NCI-H226 (cell line): ENCODE measurements at regions not wholly inside any gene's neighbourhood (a gene's known extent, or its start where the extent isn't known, plus 50 kb on each side); places are given as distances from the start of the nearest gene placed in this dataset.

ENCODE experiments used
- DNase-seq: peaks from one replicate; pipeline ENCODE4 v3.0.0-alpha.2; 2015

DNA sequence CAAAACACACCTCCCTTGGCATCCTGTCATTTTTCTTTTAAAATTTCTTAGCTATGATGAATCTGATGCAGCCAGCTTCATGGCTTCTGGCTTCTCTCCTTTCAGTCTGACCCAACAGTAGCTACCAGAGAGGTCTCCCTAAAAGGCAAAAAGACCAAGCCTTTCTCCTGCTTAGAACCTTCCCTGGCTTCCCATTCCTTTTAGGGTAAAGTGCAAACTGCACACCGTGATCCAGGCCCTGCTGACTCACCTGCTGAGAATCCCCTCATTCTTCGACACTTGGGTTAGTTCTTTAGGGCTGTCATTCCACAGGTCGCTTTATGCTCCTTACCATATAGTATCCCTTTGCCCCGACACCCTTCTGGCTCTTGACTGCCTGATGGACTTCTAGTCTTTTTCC, 362.4 kb downstream of the MIAT start:
- no peak for DNase-seq

DNA sequence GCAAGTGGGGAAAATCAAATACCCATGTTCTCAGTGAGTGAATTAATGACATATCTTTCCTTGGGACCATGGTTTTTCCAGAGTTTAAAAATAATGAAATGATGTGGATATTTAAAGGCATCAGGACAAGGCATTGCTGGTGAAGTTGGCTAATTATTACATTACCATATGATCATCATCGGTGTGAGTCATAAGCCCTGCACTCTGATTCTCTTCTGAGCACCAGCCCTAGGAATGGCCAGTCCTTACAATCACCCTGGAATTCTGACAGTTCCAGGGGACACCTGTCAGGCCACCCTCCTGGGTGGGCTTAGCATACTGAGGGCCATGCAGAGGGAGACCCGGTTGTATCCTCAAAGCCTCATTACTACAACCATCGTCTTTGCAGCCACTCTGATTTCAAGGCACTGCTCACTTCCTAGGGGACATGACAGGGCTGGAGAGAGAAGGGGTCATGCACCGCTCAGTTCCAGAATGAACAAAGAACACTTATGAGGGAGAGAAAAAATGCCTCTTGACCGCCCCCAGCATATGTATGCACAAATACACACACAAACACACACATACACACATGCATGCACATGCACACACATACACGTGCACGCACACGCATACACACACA, 365.0 kb downstream of the MIAT start:
- DNase-seq: no peak

DNA sequence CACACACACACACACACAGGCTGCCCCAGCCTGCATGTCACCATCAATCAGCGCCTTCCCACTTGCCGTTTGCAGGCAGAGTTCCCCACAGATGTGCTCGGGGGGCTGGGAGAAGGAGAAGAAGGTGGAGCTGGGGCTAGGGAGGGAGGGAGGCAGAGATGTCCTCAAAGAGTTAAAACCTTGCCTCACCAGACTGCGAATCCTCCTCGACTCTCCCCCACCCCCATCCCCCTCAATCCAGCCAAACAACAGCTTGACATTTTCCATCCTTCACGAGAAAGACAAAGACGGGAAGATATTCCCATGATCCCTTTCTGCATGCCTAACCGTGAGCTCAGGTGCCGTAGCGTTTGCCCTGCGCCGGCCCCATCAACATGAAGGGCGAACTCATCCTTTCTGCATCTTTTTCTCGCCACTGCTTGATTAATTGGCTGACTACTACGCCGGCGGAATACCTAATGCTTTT, 365.5 kb downstream of the MIAT start:
- DNase-seq: no peak

DNA sequence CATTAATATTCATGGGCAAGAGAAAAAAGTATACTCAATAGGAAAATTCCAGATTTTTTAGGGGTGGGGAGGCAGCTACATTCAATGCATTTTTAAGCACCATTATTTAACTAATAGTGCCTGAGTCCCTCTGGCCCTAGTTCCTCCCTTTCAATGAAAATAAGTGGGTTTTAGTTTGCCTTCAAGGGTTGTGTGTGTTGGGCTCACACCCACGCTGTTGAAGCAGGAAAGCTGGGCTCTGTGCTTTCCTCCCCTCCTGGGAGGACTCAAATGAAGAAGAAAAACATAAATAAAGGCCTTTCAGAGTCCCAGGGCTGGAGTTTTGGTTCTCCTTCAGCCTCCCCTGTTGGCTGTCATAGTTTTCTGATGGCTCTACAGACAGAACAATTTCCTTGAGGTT, 366.2 kb downstream of the MIAT start:
- DNase-seq: no peak

DNA sequence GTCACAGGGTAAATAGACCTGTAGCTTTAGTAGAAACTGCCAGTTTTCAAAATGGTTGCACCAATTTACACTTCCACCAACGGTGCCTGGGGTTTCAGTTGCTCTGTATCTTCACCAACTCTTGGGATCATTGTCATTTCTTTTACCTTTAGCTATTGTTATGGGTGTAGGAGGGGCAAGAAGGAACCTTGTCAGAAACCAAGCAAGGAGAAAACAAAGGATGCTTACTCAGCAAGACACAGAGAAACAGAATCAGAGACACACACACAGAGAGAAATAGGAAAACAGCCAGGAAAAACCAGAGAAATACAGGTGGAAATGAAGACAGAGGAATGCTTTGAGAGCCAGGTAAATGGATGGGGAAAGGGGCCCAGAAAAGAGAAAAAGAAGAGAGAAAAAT, 367.6 kb downstream of the MIAT start:
- no peak for DNase-seq

DNA sequence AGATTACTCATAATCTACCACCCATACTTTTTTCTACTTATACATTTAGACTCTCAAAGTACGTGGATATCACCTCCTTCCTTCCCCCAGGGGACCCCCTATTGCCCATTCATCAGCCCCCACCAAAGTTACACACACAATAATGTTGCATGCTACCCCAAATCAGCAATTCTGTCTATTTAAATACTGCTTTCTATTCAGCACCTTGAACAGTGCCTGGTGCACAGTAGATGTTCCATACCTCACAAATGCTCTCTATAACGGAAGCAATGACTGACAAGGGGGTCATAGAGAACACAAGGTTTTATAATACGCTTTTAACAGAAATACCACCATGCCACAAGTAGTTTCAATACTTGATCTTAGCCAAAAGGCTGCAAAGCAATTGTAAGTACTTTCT, 370.7 kb downstream of the MIAT start:
- DNase-seq: no peak

DNA sequence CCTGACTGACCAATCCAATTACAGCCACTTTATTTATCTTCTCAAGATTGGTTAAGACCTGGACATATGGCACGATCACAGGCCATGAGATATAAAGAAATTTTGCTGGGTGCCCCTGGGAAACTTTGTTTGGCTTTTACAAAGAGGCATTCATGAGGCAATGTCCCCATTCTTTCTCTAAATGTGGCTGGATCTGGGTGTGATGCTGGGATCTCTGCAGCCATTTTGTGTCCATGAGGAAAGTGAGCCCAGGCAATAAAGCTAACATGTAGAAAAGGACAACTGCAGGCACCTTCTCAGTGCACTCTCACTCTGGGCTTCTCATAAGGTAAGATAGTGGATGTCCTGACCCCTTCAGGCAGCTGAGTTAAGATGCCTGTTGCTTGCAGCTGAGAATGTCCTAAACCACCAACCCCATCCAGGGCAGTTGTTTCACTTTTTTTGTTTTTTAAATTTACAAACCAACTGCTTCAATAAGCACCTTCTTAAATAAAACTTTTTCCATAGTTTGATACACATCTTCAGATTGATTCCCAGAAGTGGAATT, 372.3 kb downstream of the MIAT start:
- no peak for DNase-seq

DNA sequence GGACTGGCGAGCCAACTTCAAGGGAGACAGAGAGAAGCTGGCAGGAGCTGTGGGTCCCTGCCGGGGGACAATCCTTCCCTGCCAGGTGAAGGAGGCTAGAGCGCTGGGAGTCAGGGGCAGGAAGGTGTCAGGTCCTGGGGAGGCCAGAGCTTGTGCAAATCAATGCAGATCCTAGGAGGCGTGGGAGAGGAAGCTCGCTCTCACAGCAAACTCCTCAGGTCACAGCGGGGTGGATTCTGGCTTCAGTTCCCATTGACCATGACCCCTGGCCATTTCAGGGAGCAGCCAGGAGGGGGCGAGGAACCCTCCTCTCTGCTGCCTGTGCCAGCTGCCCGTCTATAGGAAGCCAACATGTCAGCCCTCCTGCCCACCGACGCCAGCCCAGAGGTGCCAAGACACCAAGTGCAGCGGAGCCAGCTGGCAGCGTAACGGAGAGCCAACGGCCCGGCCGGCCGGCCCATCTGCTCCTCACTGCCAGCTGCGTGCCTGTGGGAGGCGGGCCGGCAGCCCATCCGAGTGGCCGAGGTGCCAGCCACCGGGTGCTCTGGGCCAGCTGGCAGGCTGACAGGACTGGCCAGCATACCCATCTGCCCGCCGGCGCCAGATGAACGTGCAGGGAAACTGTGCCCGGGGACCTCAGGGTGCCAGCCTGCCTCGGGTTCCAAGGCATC, 374.8 kb downstream of the MIAT start:
- no peak for DNase-seq

DNA sequence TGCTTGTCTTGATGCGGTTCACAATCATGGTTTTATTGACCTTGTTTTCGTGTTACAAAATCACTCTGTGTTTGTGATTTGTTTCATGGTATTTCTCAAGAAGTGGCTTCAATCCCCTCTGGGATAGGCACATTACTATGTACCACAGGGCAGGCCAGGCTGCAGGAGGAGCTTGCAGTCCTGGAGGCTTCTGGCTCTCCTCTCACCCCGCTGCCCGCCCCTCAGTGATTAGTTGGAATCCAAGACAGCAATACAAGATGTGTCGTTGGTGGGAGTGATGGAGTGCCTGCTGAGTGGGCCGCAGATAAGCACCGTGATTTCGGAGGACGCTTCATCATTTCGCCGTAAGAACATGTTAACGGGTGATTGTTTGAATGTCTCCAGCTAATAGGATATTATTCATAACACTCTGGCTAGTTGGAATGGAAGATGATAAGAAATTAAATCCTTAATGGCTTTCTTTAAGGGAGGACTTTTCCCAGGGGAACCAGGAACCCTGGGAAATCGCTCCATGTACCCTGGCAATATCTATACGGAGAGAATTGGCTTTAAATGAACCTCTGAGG, 384.4 kb downstream of the MIAT start:
- no peak for DNase-seq

DNA sequence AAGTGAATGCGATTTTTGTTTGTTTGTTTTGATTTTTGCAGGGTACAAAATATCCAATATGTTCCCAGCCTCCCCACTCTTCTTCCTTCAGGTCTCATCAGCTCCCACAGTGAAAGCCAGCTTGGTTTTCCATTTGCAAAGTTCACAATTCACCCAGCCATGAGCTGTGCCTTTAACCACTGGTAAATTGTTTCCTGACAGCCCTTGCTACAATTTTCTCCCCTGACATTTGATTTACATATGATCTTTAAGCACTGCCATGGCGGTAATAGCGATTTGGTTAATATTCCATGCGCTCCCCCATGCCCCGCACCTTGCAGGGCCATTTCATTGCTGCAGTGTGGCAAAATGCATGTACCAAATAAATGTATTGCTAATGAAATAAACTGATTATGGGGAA, 385.9 kb downstream of the MIAT start:
- no peak for DNase-seq

DNA sequence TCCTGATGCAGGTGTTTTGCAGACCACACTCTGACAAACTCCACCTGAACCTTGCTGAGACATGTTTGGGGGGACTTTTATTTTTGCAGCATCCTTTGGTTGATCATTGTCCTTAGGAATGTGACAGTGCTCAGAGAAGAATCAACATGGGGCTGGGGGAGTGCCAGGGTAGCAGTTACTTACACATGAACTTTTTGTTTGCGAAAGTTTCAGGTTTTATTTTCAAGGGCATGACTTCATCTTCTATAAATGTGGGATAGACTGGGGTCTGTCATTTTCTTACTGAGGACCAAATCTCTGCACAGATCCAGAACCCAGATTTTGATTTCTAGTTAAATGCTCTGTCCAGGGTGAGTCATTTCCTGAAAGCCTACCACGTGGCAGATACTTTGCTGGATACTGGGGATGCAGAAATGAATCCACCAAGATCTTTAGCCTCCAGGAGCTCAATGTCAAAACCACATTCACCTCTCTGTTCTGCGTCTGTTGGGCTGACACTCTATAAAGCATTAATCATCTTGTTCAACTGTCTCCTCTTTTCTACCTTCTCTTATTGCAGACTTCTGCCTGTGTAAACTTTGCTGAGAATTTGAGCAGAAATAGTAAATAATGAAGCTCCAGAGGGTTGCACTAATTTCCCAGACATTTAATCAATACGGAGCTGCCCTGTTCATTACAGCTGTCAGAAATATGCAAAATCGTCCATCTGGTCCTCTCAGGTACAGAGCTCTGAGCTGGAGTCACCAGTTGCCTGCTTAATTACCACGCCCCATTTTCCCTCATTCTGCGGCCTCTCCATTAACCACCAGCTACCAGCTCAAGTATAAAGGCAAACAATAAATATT, 387.9 kb downstream of the MIAT start:
- DNase-seq: peak; percentile 52

DNA sequence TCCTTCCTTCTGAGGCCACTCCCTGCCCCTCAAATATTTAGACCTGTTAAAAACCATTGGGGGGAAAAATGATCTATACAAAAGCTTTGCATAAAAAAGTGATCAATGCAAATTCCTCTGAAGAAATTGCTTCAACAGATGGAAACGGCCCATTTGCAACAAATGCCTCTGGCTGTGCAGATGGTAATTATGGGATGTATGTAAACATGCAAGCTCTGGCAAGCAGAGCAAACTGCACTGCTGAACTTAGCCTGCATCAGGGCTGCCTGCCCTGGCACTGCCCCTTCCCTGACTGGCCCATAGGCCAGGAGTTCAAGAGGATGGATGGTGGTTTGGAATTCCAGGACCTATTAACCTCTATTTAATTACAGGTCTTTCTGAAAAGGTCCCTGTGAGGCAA, 388.7 kb downstream of the MIAT start:
- no peak for DNase-seq

DNA sequence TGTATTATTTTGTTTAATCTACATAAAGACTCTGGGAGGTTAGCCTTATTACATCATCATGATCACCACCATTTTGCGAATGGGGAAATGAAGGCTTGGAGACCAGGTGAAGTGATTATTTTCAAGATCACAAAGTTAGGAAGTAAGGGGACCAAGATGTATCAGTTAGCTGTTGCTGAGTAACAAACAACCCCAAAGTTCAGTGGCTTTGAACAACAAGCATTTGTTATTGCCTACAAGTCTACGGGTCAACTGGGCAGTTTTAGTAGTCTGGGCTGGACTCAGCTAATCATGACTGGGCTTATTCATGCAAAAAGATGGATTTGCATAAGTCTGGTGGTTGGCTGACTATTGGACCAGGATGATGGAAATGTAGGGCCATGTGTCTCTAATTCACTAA, 389.2 kb downstream of the MIAT start:
- DNase-seq: no peak

DNA sequence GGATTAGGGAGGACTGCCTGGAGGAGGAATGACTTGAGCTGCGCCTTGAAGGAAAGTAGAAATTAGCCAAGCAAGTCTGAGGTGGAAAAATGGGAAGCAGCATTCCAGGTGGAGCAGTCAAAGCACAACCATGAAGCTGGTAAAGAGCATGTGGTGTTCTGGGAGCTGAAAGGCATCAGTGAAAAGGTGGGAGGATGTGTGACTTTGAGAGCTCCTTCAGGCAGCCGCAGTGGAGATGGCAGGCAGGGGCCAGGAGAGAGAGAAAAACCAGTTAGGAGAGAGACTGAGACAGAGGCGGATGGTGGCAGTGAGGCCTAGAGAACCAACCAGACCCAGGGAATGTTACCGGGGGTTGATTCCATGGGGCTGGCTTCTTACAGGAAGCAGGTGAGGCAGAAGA, 393.4 kb downstream of the MIAT start:
- DNase-seq: no peak

DNA sequence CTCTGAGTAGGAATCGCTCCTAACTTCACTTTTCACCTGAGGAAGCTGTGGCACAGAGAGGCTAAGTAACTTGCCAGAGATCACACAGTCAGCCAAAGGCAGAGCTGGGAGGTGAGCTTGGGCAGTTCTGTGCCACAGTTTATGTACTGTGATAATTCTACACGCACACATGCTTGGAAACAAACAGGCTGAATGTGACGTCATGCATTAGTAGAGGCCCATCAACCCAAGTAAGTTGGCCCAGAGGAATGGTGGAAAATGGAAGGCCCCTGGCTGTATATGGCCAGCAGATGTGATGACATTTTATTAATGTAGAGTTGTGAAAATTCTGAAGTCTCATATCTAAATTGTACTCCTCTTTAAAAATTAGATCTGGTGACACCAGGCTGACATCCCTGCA, 394.0 kb downstream of the MIAT start:
- DNase-seq: no peak

DNA sequence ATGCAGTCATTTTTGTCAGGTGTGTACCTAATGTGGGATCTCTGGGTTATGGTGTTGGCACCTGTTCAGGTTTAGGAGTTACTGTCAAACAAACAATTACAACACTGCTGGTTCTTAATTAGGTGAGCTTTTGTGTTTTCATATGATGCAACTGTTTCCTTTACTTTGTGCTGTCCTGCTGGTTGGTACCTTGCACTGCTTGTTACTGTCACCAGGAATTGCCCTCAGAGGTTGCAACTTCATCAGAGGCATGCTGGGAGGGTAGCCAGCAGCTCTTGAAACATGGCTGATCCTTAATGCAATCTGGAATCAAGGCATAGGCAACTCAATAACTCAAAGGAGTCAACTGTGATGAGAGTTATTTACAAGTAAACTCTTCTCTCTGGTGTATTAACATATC, 400.3 kb downstream of the MIAT start:
- DNase-seq: no peak

DNA sequence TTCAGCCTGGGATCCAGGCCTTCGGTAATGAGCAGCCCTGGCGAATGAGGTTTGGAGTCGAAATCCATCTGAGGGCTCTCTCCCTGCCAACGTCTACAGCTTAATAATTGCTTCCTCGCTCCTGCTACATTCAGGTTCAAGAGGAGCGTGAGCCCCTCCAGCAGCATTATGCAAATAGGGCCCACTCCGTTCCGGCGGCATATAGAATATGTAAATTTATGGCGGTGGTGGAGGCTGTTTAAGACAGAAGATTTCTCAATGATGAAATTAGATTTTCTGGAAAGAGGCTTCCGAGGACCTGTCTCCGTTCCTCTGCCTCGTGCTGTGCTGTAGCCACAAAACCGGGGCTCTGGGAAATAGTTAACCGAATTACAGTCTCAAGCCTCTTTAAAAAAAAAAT, 402.8 kb downstream of the MIAT start:
- DNase-seq: no peak

DNA sequence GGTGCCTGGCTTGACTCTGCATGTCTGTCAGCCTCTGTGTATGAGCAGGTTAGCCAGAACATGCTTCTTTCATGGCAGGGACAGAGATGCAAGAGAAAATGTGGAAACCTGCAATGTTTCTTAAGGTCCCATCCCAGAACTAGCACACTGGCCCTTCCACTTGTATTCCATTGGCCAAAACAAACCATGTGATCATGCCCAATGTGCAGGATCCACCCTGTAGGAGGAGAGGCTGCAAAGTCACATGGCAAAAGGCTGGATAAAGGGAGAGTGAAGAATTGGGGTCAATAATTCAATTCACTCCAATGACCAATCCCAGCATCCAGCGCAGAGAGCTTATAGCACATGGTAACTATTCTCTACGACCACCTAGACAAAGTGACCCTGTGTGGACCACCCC, 405.5 kb downstream of the MIAT start:
- no peak for DNase-seq

DNA sequence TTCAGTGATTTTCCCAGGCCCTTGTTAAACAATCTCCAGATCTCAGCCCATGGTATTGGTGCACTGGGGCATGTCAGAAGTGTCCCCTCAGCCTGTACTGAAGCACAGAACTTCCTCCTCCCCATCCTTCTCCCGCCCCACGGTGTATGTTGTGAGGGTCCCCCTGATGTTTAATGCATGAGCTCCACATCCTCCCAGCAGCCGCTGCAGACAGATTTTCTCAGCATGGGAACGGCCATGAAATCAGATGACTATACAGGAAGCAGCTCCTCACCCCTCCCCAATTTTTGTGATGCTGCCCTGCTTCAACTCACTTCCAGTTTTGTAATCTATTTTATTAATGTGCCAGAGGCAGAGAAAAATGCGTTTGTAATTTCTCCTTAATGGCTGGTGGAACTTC, 406.0 kb downstream of the MIAT start:
- DNase-seq: no peak

DNA sequence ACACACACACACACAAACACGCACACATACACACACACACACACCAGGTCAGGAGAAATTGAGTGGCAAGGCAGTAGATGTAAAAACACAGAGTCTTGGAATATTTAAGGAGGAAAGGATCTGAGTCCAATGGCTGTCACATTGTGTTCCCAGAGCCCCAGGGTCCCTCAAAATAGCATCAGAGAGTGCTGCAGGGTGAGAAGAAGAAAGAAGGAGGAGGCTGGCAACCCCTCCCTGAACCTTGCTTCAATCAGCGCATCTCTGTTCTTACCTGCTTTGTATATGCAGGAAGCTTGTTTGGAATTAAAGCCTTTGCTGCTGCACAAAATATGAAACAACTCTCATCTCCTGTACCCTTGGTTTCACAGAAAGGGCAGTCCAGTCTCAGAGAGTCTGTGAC, 406.5 kb downstream of the MIAT start:
- no peak for DNase-seq

DNA sequence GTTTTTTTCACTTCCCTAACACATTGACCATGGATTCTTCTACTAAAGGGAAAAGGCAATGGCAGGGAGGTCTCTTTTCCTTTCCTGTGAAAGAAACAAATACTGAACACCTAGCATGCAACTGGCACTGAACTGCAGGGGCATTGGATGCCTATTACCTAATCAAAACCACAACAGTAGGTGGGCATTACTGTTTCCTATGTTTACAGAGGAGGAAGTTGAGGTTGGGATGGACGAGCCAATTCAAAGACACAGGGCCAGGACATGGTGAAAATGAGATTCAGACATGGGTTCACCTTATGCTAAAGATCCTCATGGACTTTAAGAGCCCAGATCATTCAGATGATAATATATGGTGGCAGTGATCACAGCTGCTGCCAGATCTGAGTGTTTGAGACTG, 407.0 kb downstream of the MIAT start:
- no peak for DNase-seq

DNA sequence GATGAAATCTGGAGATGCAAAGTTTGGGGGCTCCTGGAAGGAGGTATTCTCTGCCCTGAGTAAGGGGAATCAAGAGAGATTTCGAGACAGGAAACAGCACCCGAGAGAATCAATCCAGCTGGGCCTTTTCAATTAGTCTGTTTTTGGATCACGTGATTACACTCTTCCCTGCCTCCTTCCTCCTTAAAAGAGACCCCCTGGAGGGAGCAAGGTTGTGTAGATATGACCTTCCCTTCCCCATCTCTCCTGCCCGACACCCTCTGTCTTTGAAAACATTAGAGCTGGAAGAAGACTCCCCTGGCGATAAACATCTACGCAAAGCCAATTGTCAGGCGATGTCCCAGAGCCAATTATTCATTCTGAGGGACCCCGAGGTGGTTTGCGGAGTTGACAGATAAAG, 407.9 kb downstream of the MIAT start:
- DNase-seq: no peak

DNA sequence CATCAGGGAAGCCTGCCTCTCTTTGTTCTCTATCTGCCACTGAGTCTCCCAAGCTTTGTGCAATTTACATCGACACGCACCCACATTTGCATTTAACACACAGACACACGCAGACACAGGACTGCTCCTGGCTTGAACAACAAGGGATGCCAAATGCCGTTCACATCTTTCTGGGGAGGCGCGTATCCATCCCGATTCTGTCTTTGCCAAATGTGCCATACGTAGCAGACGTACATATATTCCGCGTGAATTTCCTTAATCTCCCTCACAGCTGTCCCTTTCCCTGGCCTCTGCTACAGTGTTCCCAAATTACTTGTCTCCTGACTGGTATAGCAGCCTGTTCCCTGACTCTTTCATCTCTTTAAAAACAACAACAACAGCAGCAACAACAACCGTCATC, 409.5 kb downstream of the MIAT start:
- DNase-seq: no peak

DNA sequence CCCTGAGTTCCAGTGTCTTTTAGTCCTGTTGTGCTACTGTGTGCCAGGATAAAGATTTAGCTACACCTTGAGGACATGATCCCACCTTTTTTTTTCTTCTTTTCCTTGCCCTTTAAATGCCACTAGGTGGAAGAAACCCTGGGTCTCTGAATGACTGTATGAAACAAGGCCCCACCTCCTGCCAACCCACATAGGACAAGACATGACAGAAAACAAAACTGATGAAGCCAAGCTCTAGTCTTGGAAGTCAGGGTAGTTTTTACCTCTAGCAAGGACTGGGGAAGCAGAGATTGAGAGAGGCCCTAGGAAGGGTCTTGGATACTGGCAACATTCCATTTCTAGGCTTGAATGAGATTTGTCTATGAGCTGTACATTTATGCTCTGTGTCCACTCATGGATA, 410.7 kb downstream of the MIAT start:
- no peak for DNase-seq
